ENCODE measurements at regions not wholly inside any gene's neighbourhood (a gene's known extent, or its start where the extent isn't known, plus 50 kb on each side); places are given as distances from the start of the nearest gene placed in this dataset.
"Not testable (repeated sequence)": the region's sequence is repeated elsewhere in the genome, so short reads cannot be mapped to it uniquely, and the experiment has no call there.

GRCh38 chr11:33553486-33553885 is 147.1 kb downstream of the C11orf91 start:
- no peak for DNase-seq

- DNase-seq, result no peak
Measured at GRCh38 chr11:33552756-33553155, 147.9 kb downstream of the C11orf91 start.

GRCh38 chr11:33551051-33551450 is 149.6 kb downstream of the C11orf91 start:
- DNase-seq, result no peak

- DNase-seq, result no peak
Measured at GRCh38 chr11:33549483-33549882, 151.1 kb downstream of the C11orf91 start.

GRCh38 chr11:33545931-33546330 is 154.7 kb downstream of the C11orf91 start:
- DNase-seq, result no peak

- no peak for DNase-seq
Measured at GRCh38 chr11:33544593-33545373, 155.8 kb downstream of the C11orf91 start.

- no peak for DNase-seq
Measured at GRCh38 chr11:33543823-33544222, 156.8 kb downstream of the C11orf91 start.

GRCh38 chr11:33542921-33543320 is 157.7 kb downstream of the C11orf91 start:
- peak in 1 of 2 experiments; percentile 7 for DNase-seq

GRCh38 chr11:33540946-33541915 is 159.4 kb downstream of the C11orf91 start:
- DNase-seq, result no peak

GRCh38 chr11:33540427-33540826 is 160.2 kb downstream of the C11orf91 start:
- no peak for DNase-seq

- no peak for DNase-seq
Measured at GRCh38 chr11:33539751-33540150, 160.9 kb downstream of the C11orf91 start.

- no peak for DNase-seq
Measured at GRCh38 chr11:33538726-33539125, 161.9 kb downstream of the C11orf91 start.

- DNase-seq, result no peak
Measured at GRCh38 chr11:33536178-33536577, 164.4 kb downstream of the C11orf91 start.

- no peak for DNase-seq
Measured at GRCh38 chr11:33534575-33534974, 166.1 kb downstream of the C11orf91 start.

- no peak for DNase-seq
Measured at GRCh38 chr11:33533386-33534052, 167.1 kb downstream of the C11orf91 start.

GRCh38 chr11:33532720-33533385 is 167.8 kb downstream of the C11orf91 start:
- no peak for DNase-seq

GRCh38 chr11:33532257-33532656 is 168.4 kb downstream of the C11orf91 start:
- DNase-seq, result no peak

- DNase-seq, result no peak
Measured at GRCh38 chr11:33531743-33532181, 168.9 kb downstream of the C11orf91 start.

- no peak for DNase-seq
Measured at GRCh38 chr11:33530815-33531214, 169.8 kb downstream of the C11orf91 start.

- DNase-seq, result no peak
Measured at GRCh38 chr11:33529461-33529860, 171.2 kb downstream of the C11orf91 start.

GRCh38 chr11:33527738-33528137 is 172.9 kb downstream of the C11orf91 start:
- DNase-seq, result not testable (repeated sequence)

- DNase-seq, result no peak
Measured at GRCh38 chr11:33525789-33526188, 174.8 kb downstream of the C11orf91 start.

GRCh38 chr11:33521384-33521783 is 179.2 kb downstream of the C11orf91 start:
- no peak for DNase-seq

Measured in SW 1271 (cell line).